Panc1 (cell line): ENCODE measurements at regions not wholly inside any gene's neighbourhood (a gene's known extent, or its start where the extent isn't known, plus 50 kb on each side); places are given as distances from the start of the nearest gene placed in this dataset.

Source experiments
- CTCF ChIP-seq: fragments of 450-650 bp; IDR thresholded peaks from 2 replicates; pipeline ENCODE4 v1.5.1; 2017; ENCODE audit warnings: mild to moderate bottlenecking
- SIN3A ChIP-seq: IDR thresholded peaks from 2 replicates; pipeline ENCODE4 v1.6.1; 2012; ENCODE audit warnings: low read depth, mild to moderate bottlenecking, low read length, moderate library complexity, borderline replicate concordance; ENCODE audit not compliant: insufficient read depth
- TCF7L2 ChIP-seq: IDR thresholded peaks from 2 replicates; pipeline ENCODE4 v1.6.1; 2011; ENCODE audit warnings: mild to moderate bottlenecking, low read depth, low read length, inconsistent platforms

DNA sequence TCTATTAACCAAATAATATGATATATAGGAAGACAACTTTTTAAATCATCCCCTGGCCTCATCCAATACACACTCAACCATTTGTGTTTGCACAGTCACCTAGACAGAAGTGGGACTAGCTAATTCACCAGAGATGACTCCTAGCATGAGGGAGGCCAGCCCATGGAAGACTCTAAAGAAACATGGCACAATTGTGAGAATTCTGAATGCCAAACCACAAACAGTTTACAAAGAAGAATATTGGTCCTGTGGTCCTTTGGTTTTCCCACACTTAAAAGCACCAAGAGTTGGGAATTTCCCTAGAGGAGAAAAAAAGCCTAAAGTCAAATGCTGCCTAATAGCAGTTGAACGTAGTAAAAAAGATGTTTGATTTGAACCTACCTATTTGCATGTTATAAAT, 609.9 kb downstream of the ACTL7B start:
- TF ChIP-seq TCF7L2 (no peak), CTCF (no peak), SIN3A (no peak)
